ENCODE measurements at regions not wholly inside any gene's neighbourhood (a gene's known extent, or its start where the extent isn't known, plus 50 kb on each side); places are given as distances from the start of the nearest gene placed in this dataset.

DNA sequence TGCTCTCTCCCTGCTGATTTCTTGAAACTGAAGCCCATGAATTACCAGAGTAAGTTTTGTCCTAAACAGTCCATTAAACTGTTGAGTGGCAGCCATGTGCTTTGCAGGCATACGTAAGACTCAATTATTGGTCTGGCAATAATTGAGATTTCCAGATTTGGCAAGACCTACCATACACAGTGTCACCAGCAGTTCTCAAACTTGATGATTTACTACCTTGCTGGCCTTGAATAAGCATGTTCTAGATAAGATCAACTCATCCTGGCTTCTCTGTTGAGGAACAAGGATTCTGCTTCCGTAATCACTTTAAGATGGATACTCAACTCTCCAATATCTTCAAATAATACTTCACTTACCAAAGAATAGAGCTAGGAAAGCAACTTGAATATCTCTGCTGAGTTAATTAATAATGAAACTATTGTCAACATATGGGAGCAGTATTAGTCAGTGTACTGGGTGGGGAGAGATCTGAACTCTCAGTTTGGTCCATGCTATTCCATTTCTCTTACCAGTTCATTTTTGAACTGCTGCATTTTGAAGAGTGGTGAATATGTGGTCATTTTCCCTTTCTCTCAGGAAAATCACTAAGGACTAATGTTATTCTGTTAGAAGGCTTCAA, 181.4 kb downstream of the IPMK start:
- DNase-seq (ENCODE audit: low read depth, low spot score) (no peak), ATAC-seq (peak; percentile 35; the same call in 1 of the 3 replicates), FAIRE-seq (no peak)
- no peak overlapping the region for H3K4me3 ChIP-seq
- no peak overlapping the region for H3K4me2 ChIP-seq (ENCODE audit: control insufficient read depth, insufficient read depth)
- SMC1A ChIA-PET (ENCODE audit: uncharacterized antibody, unreplicated experiment) = no interaction called here
- in situ Hi-C loops (cut with MboI) = no loop called here
- no peaks in the 10 kb centered on the region for H3K9me3 ChIP-seq (replicated peaks; ENCODE audit: control insufficient read depth, insufficient read depth, low read length)
- no peaks in the 10 kb centered on the region for H3K36me3 ChIP-seq (ENCODE audit: control insufficient read depth in 2 of 2, insufficient read depth in 2 of 2, low read length in 1 of 2)
- RAD21 ChIA-PET (ENCODE audit: unreplicated experiment) = no interaction called here
- H3K4me1 ChIP-seq (ENCODE audit: control insufficient read depth, insufficient read depth, low read length) = no peaks in the 10 kb centered on the region
- no peak overlapping the region for H3K9ac ChIP-seq (ENCODE audit: control insufficient read depth, insufficient read depth, low read length)
- no peak overlapping the region for H3K27ac ChIP-seq (ENCODE audit: control insufficient read depth, insufficient read depth)
- BruUV-seq (replicated peaks) = no TSS peak
- no peaks in the 10 kb centered on the region for H3K27me3 ChIP-seq (replicated peaks in 1 of 2; ENCODE audit: control insufficient read depth in 2 of 2, insufficient read depth in 2 of 2, low read length in 1 of 2)
- no peaks in the 10 kb centered on the region for H3K79me2 ChIP-seq (ENCODE audit: control insufficient read depth, insufficient read depth, low read length)
- no peaks in the 10 kb centered on the region for H4K20me1 ChIP-seq (ENCODE audit: control insufficient read depth, insufficient read depth)
- CTCF ChIA-PET = no interaction called here
- no peak overlapping the region for H2AFZ ChIP-seq (ENCODE audit: control insufficient read depth, low read depth, low read length)
- intact Hi-C loops (cut with micrococcal nuclease; ENCODE audit: unreplicated experiment) = no loop called here
- POLR2A ChIA-PET = no interaction called here
- WGBS (ENCODE audit: insufficient coverage, insufficient replicate concordance, low lambda C conversion rate, missing lambda C conversion rate) = 23% methylated on average over 2 of the region's 2 CpGs
- TF ChIP-seq, protein P1, sequence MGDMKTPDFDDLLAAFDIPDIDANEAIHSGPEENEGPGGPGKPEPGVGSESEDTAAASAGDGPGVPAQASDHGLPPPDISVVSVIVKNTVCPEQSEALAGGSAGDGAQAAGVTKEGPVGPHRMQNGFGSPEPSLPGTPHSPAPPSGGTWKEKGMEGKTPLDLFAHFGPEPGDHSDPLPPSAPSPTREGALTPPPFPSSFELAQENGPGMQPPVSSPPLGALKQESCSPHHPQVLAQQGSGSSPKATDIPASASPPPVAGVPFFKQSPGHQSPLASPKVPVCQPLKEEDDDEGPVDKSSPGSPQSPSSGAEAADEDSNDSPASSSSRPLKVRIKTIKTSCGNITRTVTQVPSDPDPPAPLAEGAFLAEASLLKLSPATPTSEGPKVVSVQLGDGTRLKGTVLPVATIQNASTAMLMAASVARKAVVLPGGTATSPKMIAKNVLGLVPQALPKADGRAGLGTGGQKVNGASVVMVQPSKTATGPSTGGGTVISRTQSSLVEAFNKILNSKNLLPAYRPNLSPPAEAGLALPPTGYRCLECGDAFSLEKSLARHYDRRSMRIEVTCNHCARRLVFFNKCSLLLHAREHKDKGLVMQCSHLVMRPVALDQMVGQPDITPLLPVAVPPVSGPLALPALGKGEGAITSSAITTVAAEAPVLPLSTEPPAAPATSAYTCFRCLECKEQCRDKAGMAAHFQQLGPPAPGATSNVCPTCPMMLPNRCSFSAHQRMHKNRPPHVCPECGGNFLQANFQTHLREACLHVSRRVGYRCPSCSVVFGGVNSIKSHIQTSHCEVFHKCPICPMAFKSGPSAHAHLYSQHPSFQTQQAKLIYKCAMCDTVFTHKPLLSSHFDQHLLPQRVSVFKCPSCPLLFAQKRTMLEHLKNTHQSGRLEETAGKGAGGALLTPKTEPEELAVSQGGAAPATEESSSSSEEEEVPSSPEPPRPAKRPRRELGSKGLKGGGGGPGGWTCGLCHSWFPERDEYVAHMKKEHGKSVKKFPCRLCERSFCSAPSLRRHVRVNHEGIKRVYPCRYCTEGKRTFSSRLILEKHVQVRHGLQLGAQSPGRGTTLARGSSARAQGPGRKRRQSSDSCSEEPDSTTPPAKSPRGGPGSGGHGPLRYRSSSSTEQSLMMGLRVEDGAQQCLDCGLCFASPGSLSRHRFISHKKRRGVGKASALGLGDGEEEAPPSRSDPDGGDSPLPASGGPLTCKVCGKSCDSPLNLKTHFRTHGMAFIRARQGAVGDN (IDR thresholded peaks at IDR 0.05) = no peak
- TF ChIP-seq, protein P2, sequence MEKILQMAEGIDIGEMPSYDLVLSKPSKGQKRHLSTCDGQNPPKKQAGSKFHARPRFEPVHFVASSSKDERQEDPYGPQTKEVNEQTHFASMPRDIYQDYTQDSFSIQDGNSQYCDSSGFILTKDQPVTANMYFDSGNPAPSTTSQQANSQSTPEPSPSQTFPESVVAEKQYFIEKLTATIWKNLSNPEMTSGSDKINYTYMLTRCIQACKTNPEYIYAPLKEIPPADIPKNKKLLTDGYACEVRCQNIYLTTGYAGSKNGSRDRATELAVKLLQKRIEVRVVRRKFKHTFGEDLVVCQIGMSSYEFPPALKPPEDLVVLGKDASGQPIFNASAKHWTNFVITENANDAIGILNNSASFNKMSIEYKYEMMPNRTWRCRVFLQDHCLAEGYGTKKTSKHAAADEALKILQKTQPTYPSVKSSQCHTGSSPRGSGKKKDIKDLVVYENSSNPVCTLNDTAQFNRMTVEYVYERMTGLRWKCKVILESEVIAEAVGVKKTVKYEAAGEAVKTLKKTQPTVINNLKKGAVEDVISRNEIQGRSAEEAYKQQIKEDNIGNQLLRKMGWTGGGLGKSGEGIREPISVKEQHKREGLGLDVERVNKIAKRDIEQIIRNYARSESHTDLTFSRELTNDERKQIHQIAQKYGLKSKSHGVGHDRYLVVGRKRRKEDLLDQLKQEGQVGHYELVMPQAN (conservative IDR thresholded peaks at IDR 0.05) = no peak
- TF ChIP-seq SMARCA5 (IDR thresholded peaks at IDR 0.05) = no peak
- TF ChIP-seq, protein P3, sequence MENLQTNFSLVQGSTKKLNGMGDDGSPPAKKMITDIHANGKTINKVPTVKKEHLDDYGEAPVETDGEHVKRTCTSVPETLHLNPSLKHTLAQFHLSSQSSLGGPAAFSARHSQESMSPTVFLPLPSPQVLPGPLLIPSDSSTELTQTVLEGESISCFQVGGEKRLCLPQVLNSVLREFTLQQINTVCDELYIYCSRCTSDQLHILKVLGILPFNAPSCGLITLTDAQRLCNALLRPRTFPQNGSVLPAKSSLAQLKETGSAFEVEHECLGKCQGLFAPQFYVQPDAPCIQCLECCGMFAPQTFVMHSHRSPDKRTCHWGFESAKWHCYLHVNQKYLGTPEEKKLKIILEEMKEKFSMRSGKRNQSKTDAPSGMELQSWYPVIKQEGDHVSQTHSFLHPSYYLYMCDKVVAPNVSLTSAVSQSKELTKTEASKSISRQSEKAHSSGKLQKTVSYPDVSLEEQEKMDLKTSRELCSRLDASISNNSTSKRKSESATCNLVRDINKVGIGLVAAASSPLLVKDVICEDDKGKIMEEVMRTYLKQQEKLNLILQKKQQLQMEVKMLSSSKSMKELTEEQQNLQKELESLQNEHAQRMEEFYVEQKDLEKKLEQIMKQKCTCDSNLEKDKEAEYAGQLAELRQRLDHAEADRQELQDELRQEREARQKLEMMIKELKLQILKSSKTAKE (IDR thresholded peaks at IDR 0.05; ENCODE audit: low read depth, poor library complexity, severe bottlenecking) = no peak
- TF ChIP-seq, protein P4, sequence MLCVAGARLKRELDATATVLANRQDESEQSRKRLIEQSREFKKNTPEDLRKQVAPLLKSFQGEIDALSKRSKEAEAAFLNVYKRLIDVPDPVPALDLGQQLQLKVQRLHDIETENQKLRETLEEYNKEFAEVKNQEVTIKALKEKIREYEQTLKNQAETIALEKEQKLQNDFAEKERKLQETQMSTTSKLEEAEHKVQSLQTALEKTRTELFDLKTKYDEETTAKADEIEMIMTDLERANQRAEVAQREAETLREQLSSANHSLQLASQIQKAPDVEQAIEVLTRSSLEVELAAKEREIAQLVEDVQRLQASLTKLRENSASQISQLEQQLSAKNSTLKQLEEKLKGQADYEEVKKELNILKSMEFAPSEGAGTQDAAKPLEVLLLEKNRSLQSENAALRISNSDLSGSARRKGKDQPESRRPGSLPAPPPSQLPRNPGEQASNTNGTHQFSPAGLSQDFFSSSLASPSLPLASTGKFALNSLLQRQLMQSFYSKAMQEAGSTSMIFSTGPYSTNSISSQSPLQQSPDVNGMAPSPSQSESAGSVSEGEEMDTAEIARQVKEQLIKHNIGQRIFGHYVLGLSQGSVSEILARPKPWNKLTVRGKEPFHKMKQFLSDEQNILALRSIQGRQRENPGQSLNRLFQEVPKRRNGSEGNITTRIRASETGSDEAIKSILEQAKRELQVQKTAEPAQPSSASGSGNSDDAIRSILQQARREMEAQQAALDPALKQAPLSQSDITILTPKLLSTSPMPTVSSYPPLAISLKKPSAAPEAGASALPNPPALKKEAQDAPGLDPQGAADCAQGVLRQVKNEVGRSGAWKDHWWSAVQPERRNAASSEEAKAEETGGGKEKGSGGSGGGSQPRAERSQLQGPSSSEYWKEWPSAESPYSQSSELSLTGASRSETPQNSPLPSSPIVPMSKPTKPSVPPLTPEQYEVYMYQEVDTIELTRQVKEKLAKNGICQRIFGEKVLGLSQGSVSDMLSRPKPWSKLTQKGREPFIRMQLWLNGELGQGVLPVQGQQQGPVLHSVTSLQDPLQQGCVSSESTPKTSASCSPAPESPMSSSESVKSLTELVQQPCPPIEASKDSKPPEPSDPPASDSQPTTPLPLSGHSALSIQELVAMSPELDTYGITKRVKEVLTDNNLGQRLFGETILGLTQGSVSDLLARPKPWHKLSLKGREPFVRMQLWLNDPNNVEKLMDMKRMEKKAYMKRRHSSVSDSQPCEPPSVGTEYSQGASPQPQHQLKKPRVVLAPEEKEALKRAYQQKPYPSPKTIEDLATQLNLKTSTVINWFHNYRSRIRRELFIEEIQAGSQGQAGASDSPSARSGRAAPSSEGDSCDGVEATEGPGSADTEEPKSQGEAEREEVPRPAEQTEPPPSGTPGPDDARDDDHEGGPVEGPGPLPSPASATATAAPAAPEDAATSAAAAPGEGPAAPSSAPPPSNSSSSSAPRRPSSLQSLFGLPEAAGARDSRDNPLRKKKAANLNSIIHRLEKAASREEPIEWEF (IDR thresholded peaks at IDR 0.05; ENCODE audit: insufficient replicate concordance, low read depth, low read length) = no peak
- TF ChIP-seq, protein P5, sequence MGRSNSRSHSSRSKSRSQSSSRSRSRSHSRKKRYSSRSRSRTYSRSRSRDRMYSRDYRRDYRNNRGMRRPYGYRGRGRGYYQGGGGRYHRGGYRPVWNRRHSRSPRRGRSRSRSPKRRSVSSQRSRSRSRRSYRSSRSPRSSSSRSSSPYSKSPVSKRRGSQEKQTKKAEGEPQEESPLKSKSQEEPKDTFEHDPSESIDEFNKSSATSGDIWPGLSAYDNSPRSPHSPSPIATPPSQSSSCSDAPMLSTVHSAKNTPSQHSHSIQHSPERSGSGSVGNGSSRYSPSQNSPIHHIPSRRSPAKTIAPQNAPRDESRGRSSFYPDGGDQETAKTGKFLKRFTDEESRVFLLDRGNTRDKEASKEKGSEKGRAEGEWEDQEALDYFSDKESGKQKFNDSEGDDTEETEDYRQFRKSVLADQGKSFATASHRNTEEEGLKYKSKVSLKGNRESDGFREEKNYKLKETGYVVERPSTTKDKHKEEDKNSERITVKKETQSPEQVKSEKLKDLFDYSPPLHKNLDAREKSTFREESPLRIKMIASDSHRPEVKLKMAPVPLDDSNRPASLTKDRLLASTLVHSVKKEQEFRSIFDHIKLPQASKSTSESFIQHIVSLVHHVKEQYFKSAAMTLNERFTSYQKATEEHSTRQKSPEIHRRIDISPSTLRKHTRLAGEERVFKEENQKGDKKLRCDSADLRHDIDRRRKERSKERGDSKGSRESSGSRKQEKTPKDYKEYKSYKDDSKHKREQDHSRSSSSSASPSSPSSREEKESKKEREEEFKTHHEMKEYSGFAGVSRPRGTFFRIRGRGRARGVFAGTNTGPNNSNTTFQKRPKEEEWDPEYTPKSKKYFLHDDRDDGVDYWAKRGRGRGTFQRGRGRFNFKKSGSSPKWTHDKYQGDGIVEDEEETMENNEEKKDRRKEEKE (IDR thresholded peaks at IDR 0.05) = no peak

Measured in GM12878 (cell line).